ENCODE measurements at regions not wholly inside any gene's neighbourhood (a gene's known extent, or its start where the extent isn't known, plus 50 kb on each side); places are given as distances from the start of the nearest gene placed in this dataset.

DNA sequence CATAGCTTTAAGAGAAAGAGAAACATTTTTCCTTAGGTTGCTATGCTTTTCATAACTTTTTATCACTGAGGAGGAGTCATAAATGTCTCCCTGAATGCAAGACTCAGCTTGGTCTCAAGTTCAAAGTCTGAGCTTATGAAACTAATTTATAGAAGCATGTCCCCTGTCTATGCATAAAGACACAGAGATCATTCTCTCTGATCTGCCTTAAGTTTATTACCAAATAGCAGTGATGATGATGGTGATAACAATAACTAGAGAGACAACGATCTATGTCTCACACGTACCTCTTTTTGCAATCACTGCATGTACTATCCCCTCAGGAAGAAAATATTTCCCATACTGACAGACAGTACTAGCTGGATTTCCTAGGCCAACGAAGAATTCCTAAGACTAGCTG, 266.4 kb upstream of the G2E3 start:
- TF ChIP-seq POLR2A (IDR thresholded peaks at IDR 0.05): no peak
- TF ChIP-seq, protein P1, sequence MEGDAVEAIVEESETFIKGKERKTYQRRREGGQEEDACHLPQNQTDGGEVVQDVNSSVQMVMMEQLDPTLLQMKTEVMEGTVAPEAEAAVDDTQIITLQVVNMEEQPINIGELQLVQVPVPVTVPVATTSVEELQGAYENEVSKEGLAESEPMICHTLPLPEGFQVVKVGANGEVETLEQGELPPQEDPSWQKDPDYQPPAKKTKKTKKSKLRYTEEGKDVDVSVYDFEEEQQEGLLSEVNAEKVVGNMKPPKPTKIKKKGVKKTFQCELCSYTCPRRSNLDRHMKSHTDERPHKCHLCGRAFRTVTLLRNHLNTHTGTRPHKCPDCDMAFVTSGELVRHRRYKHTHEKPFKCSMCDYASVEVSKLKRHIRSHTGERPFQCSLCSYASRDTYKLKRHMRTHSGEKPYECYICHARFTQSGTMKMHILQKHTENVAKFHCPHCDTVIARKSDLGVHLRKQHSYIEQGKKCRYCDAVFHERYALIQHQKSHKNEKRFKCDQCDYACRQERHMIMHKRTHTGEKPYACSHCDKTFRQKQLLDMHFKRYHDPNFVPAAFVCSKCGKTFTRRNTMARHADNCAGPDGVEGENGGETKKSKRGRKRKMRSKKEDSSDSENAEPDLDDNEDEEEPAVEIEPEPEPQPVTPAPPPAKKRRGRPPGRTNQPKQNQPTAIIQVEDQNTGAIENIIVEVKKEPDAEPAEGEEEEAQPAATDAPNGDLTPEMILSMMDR (IDR thresholded peaks at IDR 0.05): no peak
- no peak for TF ChIP-seq EP300 (IDR thresholded peaks at IDR 0.05)

Measured in ovary (tissue), 3 donors.